Thyroid gland (tissue), 4 donors: ENCODE measurements at regions not wholly inside any gene's neighbourhood (a gene's known extent, or its start where the extent isn't known, plus 50 kb on each side); places are given as distances from the start of the nearest gene placed in this dataset.

Source experiments
- DNase-seq, 2 donors: peaks; one replicate each; pipeline ENCODE4 v3.0.0-alpha.2; 2019
- H3K27ac ChIP-seq, 3 donors: fragments of 200-600 bp; sonication (generic); 1 replicate in 2 of 3; 2 replicates in 1 of 3; pipeline ENCODE4 v1.5.1; 2016 to 2019; ENCODE audit warnings: mild to moderate bottlenecking in 1 of 3, moderate library complexity in 1 of 3
- H3K27me3 ChIP-seq: fragments of 200-600 bp; sonication (generic); one replicate; pipeline ENCODE4 v1.5.1; 2019
- H3K36me3 ChIP-seq, 2 donors: fragments of 200-600 bp; sonication (generic); one replicate each; pipeline ENCODE4 v1.5.1; 2016 to 2019
- H3K4me1 ChIP-seq, 2 donors: fragments of 200-600 bp; sonication (generic); one replicate each; pipeline ENCODE4 v1.5.1; 2017 to 2019
- H3K4me3 ChIP-seq, 3 donors: fragments of 200-600 bp; sonication (generic); replicated peaks in 1 of 3; 1 replicate in 2 of 3; 2 replicates in 1 of 3; pipeline ENCODE4 v1.5.1; 2016; ENCODE audit warnings: mild to moderate bottlenecking in 1 of 3
- H3K9me3 ChIP-seq: fragments of 200-600 bp; sonication (generic); one replicate; pipeline ENCODE4 v1.5.1; 2017
- POLR2A ChIP-seq, 2 donors: fragments of 450-650 bp; IDR thresholded peaks; one replicate each; pipeline ENCODE4 v1.6.1; 2017; ENCODE audit warnings: antibody characterized with exemption in 2 of 2, mild to moderate bottlenecking in 2 of 2, moderate library complexity in 1 of 2
- WGBS, 2 donors: methylation state at CpG; one replicate each; pipeline ENCODE4 v1.1.5; 2017; 5-methylcytosine and 5-hydroxymethylcytosine counted together
- intact Hi-C: fragments of 100-400 bp; cut with DNase I; formaldehyde crosslinking; loops from one replicate; pipeline ENCODE4 v1.15.1; 2023
- TF ChIP-seq, protein P1 (sequence below), 6 experiments: fragments of 200-600 bp in 3 of 6; fragments of 450-650 bp in 3 of 6; sonication (generic) in 3 of 6; IDR thresholded peaks; one replicate each; pipeline ENCODE4 v1.5.1; 2016 to 2019; ENCODE audit warnings: antibody characterized with exemption in 6 of 6, mild to moderate bottlenecking in 2 of 6, inconsistent platforms in 1 of 6, moderate library complexity in 1 of 6

GRCh38 chr11:33560729-33561128 lies 139.9 kb downstream of the C11orf91 start:
- WGBS, 2 donors, result 75 to 87% methylated on average over 4 of the region's 4 CpGs
- TF ChIP-seq POLR2A (IDR thresholded peaks at IDR 0.05), result no peak
- no peaks in the 10 kb centered on the region for H3K4me1 ChIP-seq
- H3K36me3 ChIP-seq, result no peaks in the 10 kb centered on the region
- intact Hi-C loops, result no loop called here
- no peak overlapping the region for H3K4me3 ChIP-seq
- no peaks in the 10 kb centered on the region for H3K9me3 ChIP-seq
- H3K27me3 ChIP-seq, result no peaks in the 10 kb centered on the region
- DNase-seq, result no peak
- no peak overlapping the region for H3K27ac ChIP-seq

- no peaks in the 10 kb centered on the region for H3K9me3 ChIP-seq
- no peaks in the 10 kb centered on the region for H3K27me3 ChIP-seq
- H3K27ac ChIP-seq, result no peak overlapping the region
- WGBS, 2 donors, result 73 to 75% methylated on average over 11 of the region's 11 CpGs
- no peaks in the 10 kb centered on the region for H3K4me1 ChIP-seq
- no peak overlapping the region for H3K4me3 ChIP-seq
- no peak for DNase-seq
- intact Hi-C loops, result no loop called here
- no peaks in the 10 kb centered on the region for H3K36me3 ChIP-seq
- TF ChIP-seq, protein P1, sequence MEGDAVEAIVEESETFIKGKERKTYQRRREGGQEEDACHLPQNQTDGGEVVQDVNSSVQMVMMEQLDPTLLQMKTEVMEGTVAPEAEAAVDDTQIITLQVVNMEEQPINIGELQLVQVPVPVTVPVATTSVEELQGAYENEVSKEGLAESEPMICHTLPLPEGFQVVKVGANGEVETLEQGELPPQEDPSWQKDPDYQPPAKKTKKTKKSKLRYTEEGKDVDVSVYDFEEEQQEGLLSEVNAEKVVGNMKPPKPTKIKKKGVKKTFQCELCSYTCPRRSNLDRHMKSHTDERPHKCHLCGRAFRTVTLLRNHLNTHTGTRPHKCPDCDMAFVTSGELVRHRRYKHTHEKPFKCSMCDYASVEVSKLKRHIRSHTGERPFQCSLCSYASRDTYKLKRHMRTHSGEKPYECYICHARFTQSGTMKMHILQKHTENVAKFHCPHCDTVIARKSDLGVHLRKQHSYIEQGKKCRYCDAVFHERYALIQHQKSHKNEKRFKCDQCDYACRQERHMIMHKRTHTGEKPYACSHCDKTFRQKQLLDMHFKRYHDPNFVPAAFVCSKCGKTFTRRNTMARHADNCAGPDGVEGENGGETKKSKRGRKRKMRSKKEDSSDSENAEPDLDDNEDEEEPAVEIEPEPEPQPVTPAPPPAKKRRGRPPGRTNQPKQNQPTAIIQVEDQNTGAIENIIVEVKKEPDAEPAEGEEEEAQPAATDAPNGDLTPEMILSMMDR (IDR thresholded peaks at IDR 0.05), result no peak
- no peak for TF ChIP-seq POLR2A (IDR thresholded peaks at IDR 0.05)
Observed at GRCh38 chr11:33559567-33559966, 141.1 kb downstream of the C11orf91 start.

DNA sequence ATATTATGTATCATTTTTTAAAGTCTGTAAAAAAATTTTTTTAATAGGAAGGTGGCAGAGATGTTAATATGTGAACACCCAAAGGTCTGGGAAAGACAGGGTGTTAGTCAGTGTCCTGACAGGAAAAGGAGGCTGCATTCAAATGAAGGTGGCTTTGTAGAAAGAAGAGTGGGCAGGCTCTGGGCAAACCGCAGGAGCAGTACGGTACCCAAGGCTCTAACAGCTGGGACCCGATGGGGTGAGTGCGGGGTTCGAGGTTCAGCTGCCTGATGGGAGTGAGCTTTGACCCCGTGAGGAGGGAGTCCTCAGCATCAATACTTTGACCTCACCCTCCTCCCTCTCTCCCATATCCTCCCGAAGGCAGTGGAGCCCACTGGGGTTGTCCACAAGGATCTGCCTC lies 142.5 kb downstream of the C11orf91 start:
- no peak for DNase-seq
- H3K4me3 ChIP-seq, result no peak overlapping the region
- no peak overlapping the region for H3K27ac ChIP-seq
- no peaks in the 10 kb centered on the region for H3K36me3 ChIP-seq
- WGBS, 2 donors, result 87 to 89% methylated on average over 7 of the region's 7 CpGs
- intact Hi-C loops, result no loop called here
- no peak for TF ChIP-seq POLR2A (IDR thresholded peaks at IDR 0.05)
- TF ChIP-seq, protein P1 (IDR thresholded peaks at IDR 0.05), result no peak
- no peaks in the 10 kb centered on the region for H3K9me3 ChIP-seq
- H3K4me1 ChIP-seq, result no peaks in the 10 kb centered on the region
- H3K27me3 ChIP-seq, result no peaks in the 10 kb centered on the region

DNA sequence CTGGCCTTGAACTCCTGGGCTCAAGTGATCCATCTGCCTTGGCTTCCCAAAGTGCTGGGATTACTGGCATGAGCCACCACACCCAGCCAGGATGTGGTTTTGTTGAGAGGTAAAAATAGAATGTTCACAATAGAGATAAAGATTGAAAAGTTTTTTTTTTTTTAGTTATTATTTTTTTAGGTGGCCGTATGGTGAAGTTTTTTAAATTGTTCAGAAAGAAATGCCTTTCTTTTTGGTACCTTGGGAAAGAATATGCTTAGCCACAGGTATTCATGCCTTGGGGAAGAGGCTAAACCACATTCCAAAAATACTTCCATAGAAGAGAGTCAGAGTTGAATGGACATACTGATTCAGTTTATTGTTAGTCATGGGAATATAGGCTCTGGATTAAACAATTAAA lies 143.4 kb downstream of the C11orf91 start:
- DNase-seq, result no peak
- TF ChIP-seq, protein P1 (IDR thresholded peaks at IDR 0.05), result no peak
- no peak for TF ChIP-seq POLR2A (IDR thresholded peaks at IDR 0.05)
- no peaks in the 10 kb centered on the region for H3K9me3 ChIP-seq
- H3K27me3 ChIP-seq, result no peaks in the 10 kb centered on the region
- no peaks in the 10 kb centered on the region for H3K36me3 ChIP-seq
- 16 to 45% methylated on average over 1 of the region's 1 CpG for WGBS, 2 donors
- H3K27ac ChIP-seq, result no peak overlapping the region
- no peaks in the 10 kb centered on the region for H3K4me1 ChIP-seq
- H3K4me3 ChIP-seq, result no peak overlapping the region
- intact Hi-C loops, result no loop called here

DNA sequence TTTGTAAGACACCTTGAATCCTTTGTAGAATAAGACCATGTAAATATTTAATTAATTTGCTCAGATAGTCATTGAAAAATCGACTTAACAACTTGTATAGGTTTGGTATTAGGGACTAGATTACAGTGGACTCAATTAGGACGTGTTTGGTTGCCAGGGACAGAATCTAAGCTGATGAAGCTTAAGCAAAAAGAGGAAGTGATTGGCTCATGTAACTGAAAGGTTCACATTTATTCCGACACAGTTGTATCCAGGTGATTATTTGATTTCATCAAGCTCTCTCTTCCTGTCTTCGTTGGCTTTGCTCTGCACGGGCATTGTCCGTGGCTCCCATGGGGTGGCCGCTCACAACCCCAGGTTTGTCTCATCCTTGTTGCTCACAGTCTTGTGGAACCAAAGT lies 146.4 kb downstream of the C11orf91 start:
- 94% methylated on average over 7 of the region's 7 CpGs for WGBS, 2 donors
- no peak for DNase-seq
- H3K4me3 ChIP-seq, result no peak overlapping the region
- H3K27me3 ChIP-seq, result no peaks in the 10 kb centered on the region
- no peak overlapping the region for H3K27ac ChIP-seq
- H3K4me1 ChIP-seq, result no peaks in the 10 kb centered on the region
- TF ChIP-seq, protein P1 (IDR thresholded peaks at IDR 0.05), result no peak
- no peak for TF ChIP-seq POLR2A (IDR thresholded peaks at IDR 0.05)
- no peaks in the 10 kb centered on the region for H3K36me3 ChIP-seq
- no peaks in the 10 kb centered on the region for H3K9me3 ChIP-seq
- intact Hi-C loops, result no loop called here

DNA sequence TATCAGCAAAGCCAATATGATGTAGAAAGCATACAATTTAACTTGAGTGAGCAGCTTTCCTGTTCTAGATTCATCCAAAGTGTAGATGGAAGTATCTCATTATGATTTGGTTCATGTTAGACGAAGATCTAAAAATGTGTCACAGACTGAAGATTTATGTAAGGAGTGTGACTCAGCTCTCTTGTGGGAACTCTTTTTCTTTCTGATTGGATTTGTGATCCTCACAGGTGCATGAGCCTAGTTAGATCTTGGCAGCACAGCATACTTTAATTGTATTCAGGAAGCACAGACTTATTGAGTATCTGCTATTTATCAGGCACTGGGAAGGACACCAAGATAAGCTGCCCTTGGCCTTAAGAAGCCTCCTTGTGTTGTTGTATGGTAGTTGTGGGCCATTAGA lies 147.1 kb downstream of the C11orf91 start:
- Histone ChIP-seq H3K27me3 (no peaks in the 10 kb centered on the region), H3K27ac (no peak overlapping the region), H3K4me3 (no peak overlapping the region), H3K4me1 (no peaks in the 10 kb centered on the region), H3K9me3 (no peaks in the 10 kb centered on the region), H3K36me3 (no peaks in the 10 kb centered on the region)
- TF ChIP-seq POLR2A (IDR thresholded peaks at IDR 0.05), result no peak
- TF ChIP-seq, protein P1 (IDR thresholded peaks at IDR 0.05), result no peak
- WGBS, 2 donors, result 78 to 91% methylated on average over 1 of the region's 1 CpG
- intact Hi-C loops, result no loop called here
- no peak for DNase-seq
